WTC11 (cell line): ENCODE measurements at regions not wholly inside any gene's neighbourhood (a gene's known extent, or its start where the extent isn't known, plus 50 kb on each side); places are given as distances from the start of the nearest gene placed in this dataset.

Source experiments
- ATAC-seq: fragments of 200-7000 bp; cut with Tn5 transposase; 2 replicates; pipeline ENCODE4 v1.10.0; 2021; ENCODE audit warnings: mild to moderate bottlenecking, moderate library complexity
- CTCF ChIA-PET: fragments of 300-600 bp; sonication (Branson Sonifier 250); formaldehyde crosslinking; loops from one replicate; lab custom pipeline; 2021; ENCODE audit warnings: antibody characterized with exemption; lab: Charles Lee
- POLR2A ChIA-PET: fragments of 350-600 bp; sonication (Branson Sonifier 250); formaldehyde crosslinking; loops from one replicate; lab custom pipeline; 2021; ENCODE audit warnings: antibody characterized with exemption; lab: Charles Lee
- DNase-seq: peaks from one replicate; pipeline ENCODE4 v3.0.0; 2021; ENCODE audit warnings: low spot score
- H3K27ac Mint-ChIP-seq: 2 replicates; pipeline ENCODE4 v1.8.0; 2021; ENCODE audit warnings: mixed read lengths
- H3K27me3 Mint-ChIP-seq: 2 replicates; pipeline ENCODE4 v1.8.0; 2021; ENCODE audit warnings: low read depth, mild to moderate bottlenecking, moderate library complexity, mixed read lengths
- H3K36me3 Mint-ChIP-seq: 2 replicates; pipeline ENCODE4 v1.8.0; 2021; ENCODE audit warnings: mixed read lengths
- H3K4me1 Mint-ChIP-seq: 2 replicates; pipeline ENCODE4 v1.8.0; 2022; ENCODE audit warnings: mixed read lengths
- H3K4me3 Mint-ChIP-seq: 2 replicates; pipeline ENCODE4 v1.8.0; 2021; ENCODE audit warnings: mild to moderate bottlenecking, moderate library complexity, mixed read lengths
- H3K9me3 Mint-ChIP-seq: 2 replicates; pipeline ENCODE4 v1.8.0; 2021; ENCODE audit warnings: mixed read lengths
- ATF2 ChIP-seq: sonication (generic); formaldehyde crosslinking; IDR thresholded peaks from 2 replicates; pipeline ENCODE4 v1.8.1; 2022; ENCODE audit warnings: low read depth, missing genetic modification reagents, borderline replicate concordance
- ATF3 ChIP-seq: sonication (generic); formaldehyde crosslinking; conservative IDR thresholded peaks from 2 replicates; pipeline ENCODE4 v1.8.1; 2022; ENCODE audit warnings: mild to moderate bottlenecking, missing genetic modification reagents
- CREB1 ChIP-seq: sonication (generic); formaldehyde crosslinking; IDR thresholded peaks from 2 replicates; pipeline ENCODE4 v1.8.0; 2023; ENCODE audit warnings: mild to moderate bottlenecking, missing genetic modification reagents
- CREM ChIP-seq: sonication (generic); formaldehyde crosslinking; IDR thresholded peaks from 2 replicates; pipeline ENCODE4 v1.8.1; 2022; ENCODE audit warnings: mild to moderate bottlenecking, missing genetic modification reagents, moderate library complexity
- ELF4 ChIP-seq: sonication (generic); formaldehyde crosslinking; IDR thresholded peaks from 2 replicates; pipeline ENCODE4 v1.8.1; 2022; ENCODE audit warnings: low read depth, mild to moderate bottlenecking, moderate library complexity, missing genetic modification reagents
- ERG ChIP-seq: fragments of 250-450 bp; sonication (Bioruptor Pico); IDR thresholded peaks from 2 replicates; pipeline ENCODE4 v1.8.0; 2021; ENCODE audit warnings: mild to moderate bottlenecking
- IRF1 ChIP-seq: sonication (generic); formaldehyde crosslinking; IDR thresholded peaks from 2 replicates; pipeline ENCODE4 v1.8.0; 2023; ENCODE audit warnings: missing genetic modification reagents
- IRF2 ChIP-seq: sonication (generic); formaldehyde crosslinking; IDR thresholded peaks from 2 replicates; pipeline ENCODE4 v1.8.0; 2022; ENCODE audit warnings: low read depth, missing genetic modification reagents, borderline replicate concordance
- JAZF1 ChIP-seq: fragments of 250-450 bp; sonication (Bioruptor Pico); IDR thresholded peaks from 2 replicates; pipeline ENCODE4 v1.9.0; 2021; ENCODE audit warnings: moderate library complexity, mild to moderate bottlenecking, inconsistent platforms
- JUN ChIP-seq: sonication (generic); formaldehyde crosslinking; IDR thresholded peaks from 2 replicates; pipeline ENCODE4 v1.8.0; 2023; ENCODE audit warnings: mild to moderate bottlenecking, missing genetic modification reagents
- MYBL2 ChIP-seq: sonication (generic); formaldehyde crosslinking; IDR thresholded peaks from 2 replicates; pipeline ENCODE4 v1.8.1; 2023; ENCODE audit warnings: mild to moderate bottlenecking, moderate library complexity, missing genetic modification reagents
- NR2C2 ChIP-seq: sonication (generic); formaldehyde crosslinking; IDR thresholded peaks from 2 replicates; pipeline ENCODE4 v1.8.0; 2022; ENCODE audit warnings: mild to moderate bottlenecking, missing genetic modification reagents
- OVOL2 ChIP-seq: fragments of 250-450 bp; sonication (Bioruptor Pico); IDR thresholded peaks from 2 replicates; pipeline ENCODE4 v1.9.0; 2021; ENCODE audit warnings: mild to moderate bottlenecking, borderline replicate concordance
- SOX15 ChIP-seq: fragments of 250-450 bp; sonication (Bioruptor Pico); IDR thresholded peaks from 2 replicates; pipeline ENCODE4 v1.9.0; 2021; ENCODE audit warnings: mild to moderate bottlenecking
- USF1 ChIP-seq: sonication (generic); formaldehyde crosslinking; IDR thresholded peaks from 2 replicates; pipeline ENCODE4 v1.8.0; 2022; ENCODE audit warnings: mild to moderate bottlenecking, missing genetic modification reagents
- USF2 ChIP-seq: sonication (generic); formaldehyde crosslinking; IDR thresholded peaks from 2 replicates; pipeline ENCODE4 v1.8.1; 2023; ENCODE audit warnings: mild to moderate bottlenecking, missing genetic modification reagents, moderate library complexity
- ZBTB43 ChIP-seq: sonication (generic); formaldehyde crosslinking; IDR thresholded peaks from 2 replicates; pipeline ENCODE4 v1.8.1; 2023; ENCODE audit warnings: mild to moderate bottlenecking, missing genetic modification reagents
- ZNF232 ChIP-seq: sonication (generic); formaldehyde crosslinking; IDR thresholded peaks from 2 replicates; pipeline ENCODE4 v1.8.0; 2022; ENCODE audit warnings: mild to moderate bottlenecking, missing genetic modification reagents
- ZNF425 ChIP-seq: fragments of 250-450 bp; sonication (Bioruptor Pico); conservative IDR thresholded peaks from 2 replicates; pipeline ENCODE4 v1.9.0; 2021; ENCODE audit warnings: mild to moderate bottlenecking

- no peaks in the 10 kb centered on the region for H3K27me3 Mint-ChIP-seq
- TF ChIP-seq ELF4 (CRISPR knock-in tag): no peak
- TF ChIP-seq, all 79 proteins: peak for 0
- ChIA-PET CTCF (no interaction called here), POLR2A (no interaction called here)
- Mint-ChIP-seq H3K27ac (peak overlapping the region; percentile 7; the same call in 1 of the 2 replicates), H3K4me1 (peaks cover 14% of the 10 kb centered on the region), H3K9me3 (no peaks in the 10 kb centered on the region), H3K36me3 (no peaks in the 10 kb centered on the region), H3K4me3 (no peak overlapping the region)
- ATAC-seq: no peak
- DNase-seq: no peak
Observed at GRCh38 chr2:146392631-146393030, 1452.2 kb upstream of the ACVR2A start.

GRCh38 chr2:146392186-146392585 lies 1452.6 kb upstream of the ACVR2A start:
- TF ChIP-seq ZNF425: no peak
- TF ChIP-seq JUN (CRISPR knock-in tag): no peak
- TF ChIP-seq MYBL2 (CRISPR knock-in tag): no peak
- no peak for TF ChIP-seq ZNF232 (CRISPR knock-in tag)
- TF ChIP-seq CREM (CRISPR knock-in tag): no peak
- no peak for TF ChIP-seq USF2 (CRISPR knock-in tag)
- no peak for TF ChIP-seq OVOL2 (CRISPR knock-in tag)
- no peak for TF ChIP-seq JAZF1
- no peak for TF ChIP-seq ELF4 (CRISPR knock-in tag)
- no peak for TF ChIP-seq IRF1
- DNase-seq: no peak
- no peaks in the 10 kb centered on the region for H3K36me3 Mint-ChIP-seq
- POLR2A ChIA-PET: no interaction called here
- peaks cover 14% of the 10 kb centered on the region for H3K4me1 Mint-ChIP-seq
- no peaks in the 10 kb centered on the region for H3K9me3 Mint-ChIP-seq
- CTCF ChIA-PET: no interaction called here
- ATAC-seq: no peak
- 0 out of 2 replicates have a peak overlapping the region, but pooled peaks have one; percentile 7 for H3K27ac Mint-ChIP-seq
- no peak overlapping the region for H3K4me3 Mint-ChIP-seq
- no peaks in the 10 kb centered on the region for H3K27me3 Mint-ChIP-seq

GRCh38 chr2:146388757-146389156 lies 1456.1 kb upstream of the ACVR2A start:
- no peak for TF ChIP-seq ATF2 (CRISPR knock-in tag)
- TF ChIP-seq NR2C2 (CRISPR knock-in tag): no peak
- no peak for TF ChIP-seq CREB1
- no peak for TF ChIP-seq ATF3
- no peaks in the 10 kb centered on the region for H3K9me3 Mint-ChIP-seq
- DNase-seq: no peak
- no peak for ATAC-seq
- ChIA-PET POLR2A (interaction anchor here (0.7 kb wide), 2 partner anchors 87 to 582 kb away, joined by 3 to 4 read pairs; no protein-coding TSS in a partner anchor), CTCF (no interaction called here)
- no peak overlapping the region for H3K4me3 Mint-ChIP-seq
- peaks cover 8% of the 10 kb centered on the region for H3K4me1 Mint-ChIP-seq
- H3K36me3 Mint-ChIP-seq: no peaks in the 10 kb centered on the region
- H3K27ac Mint-ChIP-seq: no peak overlapping the region
- H3K27me3 Mint-ChIP-seq: no peaks in the 10 kb centered on the region

- Mint-ChIP-seq H3K27me3 (no peaks in the 10 kb centered on the region), H3K9me3 (no peaks in the 10 kb centered on the region), H3K4me3 (no peak overlapping the region), H3K27ac (no peak overlapping the region), H3K4me1 (no peaks in the 10 kb centered on the region), H3K36me3 (no peaks in the 10 kb centered on the region)
- CTCF ChIA-PET: no interaction called here
- DNase-seq: no peak
- ATAC-seq: no peak
- POLR2A ChIA-PET: no interaction called here
- TF ChIP-seq ATF3 (no peak), USF2 (CRISPR knock-in tag) (no peak), SOX15 (CRISPR knock-in tag) (no peak), ZBTB43 (CRISPR knock-in tag) (no peak), USF1 (CRISPR knock-in tag) (no peak), IRF2 (CRISPR knock-in tag) (no peak), ERG (no peak)
Observed at GRCh38 chr2:146386096-146386495, 1458.7 kb upstream of the ACVR2A start.
